ENCODE measurements at regions not wholly inside any gene's neighbourhood (a gene's known extent, or its start where the extent isn't known, plus 50 kb on each side); places are given as distances from the start of the nearest gene placed in this dataset.

GRCh38 chr6:7050872-7051779 lies 56.6 kb upstream of the RREB1 start:
- TF ChIP-seq CTCF (conservative IDR thresholded peaks at IDR 0.05; ENCODE audit: low read length) (no peak), EZH2phosphoT487 (IDR thresholded peaks at IDR 0.05; ENCODE audit: borderline replicate concordance, low read depth, low read length) (no peak)
